Thoracic aorta (tissue), 2 donors: ENCODE measurements at regions not wholly inside any gene's neighbourhood (a gene's known extent, or its start where the extent isn't known, plus 50 kb on each side); places are given as distances from the start of the nearest gene placed in this dataset.

Experiments
- ATAC-seq: fragments of 150-250 bp; one replicate; pipeline ENCODE4 v1.8.0; 2017; ENCODE audit warnings: low read depth; ENCODE audit not compliant: insufficient number of reproducible peaks, low FRiP score
- DNase-seq: peaks from one replicate; pipeline ENCODE4 v3.0.0-alpha.2; 2020; ENCODE audit warnings: low spot score
- H3K27ac ChIP-seq, 2 donors: fragments of 200-600 bp; sonication (generic); 1 replicate in 1 of 2; 2 replicates in 1 of 2; pipeline ENCODE4 v1.5.1; 2016; ENCODE audit warnings: mild to moderate bottlenecking in 2 of 2, moderate library complexity in 2 of 2
- H3K27me3 ChIP-seq: fragments of 200-600 bp; sonication (generic); replicated peaks from 2 replicates; pipeline ENCODE4 v1.6.0; 2016; ENCODE audit warnings: mild to moderate bottlenecking; ENCODE audit not compliant: insufficient read depth
- H3K36me3 ChIP-seq: fragments of 200-600 bp; sonication (generic); one replicate; pipeline ENCODE4 v1.5.1; 2016
- H3K4me1 ChIP-seq, 2 donors: fragments of 200-600 bp; sonication (generic); 1 replicate in 1 of 2; 2 replicates in 1 of 2; pipeline versions ENCODE4 v1.5.1 to v1.6.0; 2016; ENCODE audit warnings: low read depth in 2 of 2, mild to moderate bottlenecking in 1 of 2; ENCODE audit not compliant: control insufficient read depth in 1 of 2
- H3K4me3 ChIP-seq: fragments of 200-600 bp; sonication (generic); 2 replicates; pipeline ENCODE4 v1.5.1; 2016; ENCODE audit warnings: mild to moderate bottlenecking
- H3K9me3 ChIP-seq: fragments of 200-600 bp; sonication (generic); 2 replicates; pipeline ENCODE4 v1.5.1; 2016
- CTCF ChIP-seq: fragments of 200-600 bp; sonication (generic); IDR thresholded peaks from one replicate; pipeline ENCODE4 v1.5.1; 2019; ENCODE audit warnings: antibody characterized with exemption

- no peaks in the 10 kb centered on the region for H3K27me3 ChIP-seq
- ATAC-seq (no peak), DNase-seq (no peak)
- H3K4me1 ChIP-seq: peaks cover 0 to 7% of the 10 kb centered on the region in 2 donors
- H3K4me3 ChIP-seq: no peak overlapping the region
- H3K36me3 ChIP-seq: no peaks in the 10 kb centered on the region
- H3K27ac ChIP-seq: no peak overlapping the region
- TF ChIP-seq CTCF: no peak
- no peaks in the 10 kb centered on the region for H3K9me3 ChIP-seq
Observed at GRCh38 chrX:15985937-15986336, 131.3 kb upstream of the AP1S2 start.

GRCh38 chrX:15983034-15983433, 128.4 kb upstream of the AP1S2 start:
- H3K27ac ChIP-seq: no peak overlapping the region
- no peak for ATAC-seq
- no peak for TF ChIP-seq CTCF

GRCh38 chrX:15977644-15978043, 123.0 kb upstream of the AP1S2 start:
- Histone ChIP-seq H3K4me3 (no peak overlapping the region), H3K27me3 (no peaks in the 10 kb centered on the region), H3K36me3 (no peaks in the 10 kb centered on the region), H3K27ac (no peak overlapping the region), H3K4me1 (no peaks in the 10 kb centered on the region), H3K9me3 (no peaks in the 10 kb centered on the region)
- DNase-seq: no peak
- no peak for TF ChIP-seq CTCF
- no peak for ATAC-seq

More at GRCh38 chrX:15983034-15983433, 128.4 kb upstream of the AP1S2 start:
- H3K27me3 ChIP-seq: no peaks in the 10 kb centered on the region
- H3K9me3 ChIP-seq: no peaks in the 10 kb centered on the region
- no peak for DNase-seq
- no peak overlapping the region for H3K4me3 ChIP-seq
- no peaks in the 10 kb centered on the region for H3K36me3 ChIP-seq
- no peaks in the 10 kb centered on the region for H3K4me1 ChIP-seq

GRCh38 chrX:15976396-15976795, 121.8 kb upstream of the AP1S2 start:
- ATAC-seq (no peak), DNase-seq (no peak)
- Histone ChIP-seq H3K27ac (no peak overlapping the region), H3K4me1 (no peaks in the 10 kb centered on the region), H3K4me3 (no peak overlapping the region), H3K9me3 (no peaks in the 10 kb centered on the region), H3K27me3 (no peaks in the 10 kb centered on the region), H3K36me3 (no peaks in the 10 kb centered on the region)
- no peak for TF ChIP-seq CTCF

- Histone ChIP-seq H3K4me1 (no peaks in the 10 kb centered on the region), H3K27me3 (no peaks in the 10 kb centered on the region), H3K4me3 (no peak overlapping the region), H3K36me3 (no peaks in the 10 kb centered on the region), H3K27ac (no peak overlapping the region), H3K9me3 (no peaks in the 10 kb centered on the region)
- DNase-seq: no peak
- ATAC-seq: no peak
- no peak for TF ChIP-seq CTCF
Observed at GRCh38 chrX:15973946-15974345, 119.3 kb upstream of the AP1S2 start.
